Left hindlimb (tissue), 1 donor: ENCODE measurements at regions not wholly inside any gene's neighbourhood (a gene's known extent, or its start where the extent isn't known, plus 50 kb on each side); places are given as distances from the start of the nearest gene placed in this dataset.
"Not testable (repeated sequence)": the region's sequence is repeated elsewhere in the genome, so short reads cannot be mapped to it uniquely, and the experiment has no call there.

Experiments
- DNase-seq: peaks from one replicate; pipeline ENCODE4 v3.0.0-alpha.2; 2018

- DNase-seq = no peak
Measured at GRCh38 chr9:26142631-26143030, 464.4 kb upstream of the TUSC1 start.

GRCh38 chr9:26142201-26142600 is 464.0 kb upstream of the TUSC1 start:
- no peak for DNase-seq

GRCh38 chr9:26133537-26133936 is 455.3 kb upstream of the TUSC1 start:
- DNase-seq = no peak

GRCh38 chr9:26132746-26133312 is 454.6 kb upstream of the TUSC1 start:
- DNase-seq = peak; percentile 42

GRCh38 chr9:26131886-26132285 is 453.6 kb upstream of the TUSC1 start:
- DNase-seq = no peak

GRCh38 chr9:26129217-26129616 is 451.0 kb upstream of the TUSC1 start:
- DNase-seq = no peak

- DNase-seq = no peak
Measured at GRCh38 chr9:26125693-26126092, 447.4 kb upstream of the TUSC1 start.

GRCh38 chr9:26116085-26116484 is 437.8 kb upstream of the TUSC1 start:
- DNase-seq = not testable (repeated sequence)

GRCh38 chr9:26112724-26113123 is 434.5 kb upstream of the TUSC1 start:
- no peak for DNase-seq

- no peak for DNase-seq
Measured at GRCh38 chr9:26086396-26086795, 408.2 kb upstream of the TUSC1 start.

GRCh38 chr9:26081847-26082246 is 403.6 kb upstream of the TUSC1 start:
- no peak for DNase-seq

GRCh38 chr9:26078706-26079105 is 400.5 kb upstream of the TUSC1 start:
- DNase-seq = no peak

- DNase-seq = no peak
Measured at GRCh38 chr9:26077860-26078259, 399.6 kb upstream of the TUSC1 start.

- no peak for DNase-seq
Measured at GRCh38 chr9:26067608-26068007, 389.4 kb upstream of the TUSC1 start.

GRCh38 chr9:26066237-26066636 is 388.0 kb upstream of the TUSC1 start:
- DNase-seq = no peak

- no peak for DNase-seq
Measured at GRCh38 chr9:26061948-26062575, 383.8 kb upstream of the TUSC1 start.

GRCh38 chr9:26058111-26058895 is 380.1 kb upstream of the TUSC1 start:
- no peak for DNase-seq

GRCh38 chr9:26057050-26057449 is 378.8 kb upstream of the TUSC1 start:
- DNase-seq = peak; percentile 25

GRCh38 chr9:26054600-26055520 is 376.6 kb upstream of the TUSC1 start:
- DNase-seq = no peak

GRCh38 chr9:26053954-26054353 is 375.7 kb upstream of the TUSC1 start:
- DNase-seq = no peak

- DNase-seq = peak; percentile 34
Measured at GRCh38 chr9:26043431-26043830, 365.2 kb upstream of the TUSC1 start.

GRCh38 chr9:26034786-26035185 is 356.5 kb upstream of the TUSC1 start:
- DNase-seq = no peak

GRCh38 chr9:26033336-26033735 is 355.1 kb upstream of the TUSC1 start:
- DNase-seq = no peak
